Naive thymus-derived CD8-positive, alpha-beta T cell (primary cell): ENCODE measurements at regions not wholly inside any gene's neighbourhood (a gene's known extent, or its start where the extent isn't known, plus 50 kb on each side); places are given as distances from the start of the nearest gene placed in this dataset.
A peak's percentile ranks its signal among the peaks of the same experiment; 100 is the strongest.
"Not testable (repeated sequence)": the region's sequence is repeated elsewhere in the genome, so short reads cannot be mapped to it uniquely, and the experiment has no call there.

Experiments used
- ATAC-seq, 2 donors: fragments of 150-1000 bp; cut with Tn5 transposase in 1 of 2; sonication (Bioruptor Pico), chemical (Tn5 transposase) in 1 of 2; 1 replicate in 1 of 2; 2 replicates in 1 of 2; pipeline ENCODE4 v1.10.0; 2021; ENCODE audit warnings: mild to moderate bottlenecking in 2 of 2, moderate library complexity in 2 of 2
- POLR2A ChIA-PET: fragments of 350-600 bp; sonication (Branson Sonifier 250); formaldehyde crosslinking; loops from one replicate; lab custom pipeline; 2021; ENCODE audit warnings: antibody characterized with exemption; lab: Charles Lee
- DNase-seq, 10 donors: peaks; one replicate each; pipeline versions ENCODE4 v3.0.0 to v3.0.0-alpha.2; 2020 to 2022
- H3K27ac Mint-ChIP-seq, 10 donors: one replicate each; pipeline ENCODE4 v1.8.0; 2020 to 2022; ENCODE audit warnings: mild to moderate bottlenecking in 10 of 10, mixed read lengths in 10 of 10, moderate library complexity in 4 of 10, inconsistent platforms in 1 of 10
- H3K27me3 Mint-ChIP-seq, 5 donors: one replicate each; pipeline ENCODE4 v1.8.0; 2021 to 2022; ENCODE audit warnings: mixed read lengths in 5 of 5
- H3K36me3 Mint-ChIP-seq, 3 donors: one replicate each; pipeline ENCODE4 v1.8.0; 2020 to 2022; ENCODE audit warnings: mixed read lengths in 3 of 3, mild to moderate bottlenecking in 2 of 3, inconsistent platforms in 1 of 3
- H3K4me1 Mint-ChIP-seq, 4 donors: one replicate each; pipeline ENCODE4 v1.8.0; 2021 to 2022; ENCODE audit warnings: mixed read lengths in 4 of 4
- H3K4me3 Mint-ChIP-seq, 10 donors: one replicate each; pipeline ENCODE4 v1.8.0; 2020 to 2022; ENCODE audit warnings: mild to moderate bottlenecking in 10 of 10, mixed read lengths in 10 of 10, moderate library complexity in 6 of 10, inconsistent platforms in 1 of 10
- H3K9me3 Mint-ChIP-seq, 9 donors: one replicate each; pipeline ENCODE4 v1.8.0; 2020 to 2022; ENCODE audit warnings: mixed read lengths in 9 of 9, mild to moderate bottlenecking in 3 of 9, inconsistent platforms in 1 of 9, moderate library complexity in 1 of 9

DNA sequence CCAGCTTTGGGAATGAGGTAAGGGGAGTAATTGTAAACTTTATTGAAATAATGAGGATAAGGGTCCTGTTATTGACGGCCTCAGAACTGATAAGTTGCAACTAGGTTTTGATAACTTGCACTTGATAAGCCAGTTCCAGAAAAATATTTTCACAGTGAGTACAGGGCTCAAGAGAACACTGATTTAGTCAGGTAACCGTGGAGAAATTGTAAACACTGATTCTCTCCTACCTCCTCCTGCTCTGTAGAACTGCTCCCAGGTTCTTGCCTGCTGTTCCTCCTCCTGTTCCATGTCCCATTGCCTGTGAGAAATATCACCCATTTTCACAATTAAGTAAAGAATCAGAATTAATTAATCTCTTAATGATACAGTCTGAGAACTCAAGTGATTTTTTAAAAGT, 55.0 kb upstream of the CXXC4 start:
- no peaks in the 10 kb centered on the region for H3K27me3 Mint-ChIP-seq
- no peak for DNase-seq
- H3K36me3 Mint-ChIP-seq: no peaks in the 10 kb centered on the region
- no peak overlapping the region for H3K27ac Mint-ChIP-seq
- POLR2A ChIA-PET: no interaction called here
- no peaks in the 10 kb centered on the region for H3K4me1 Mint-ChIP-seq
- no peak overlapping the region for H3K4me3 Mint-ChIP-seq
- ATAC-seq: no peak
- H3K9me3 Mint-ChIP-seq: peaks cover 0 to under 1% (median 0%) of the 10 kb centered on the region in 9 donors

DNA sequence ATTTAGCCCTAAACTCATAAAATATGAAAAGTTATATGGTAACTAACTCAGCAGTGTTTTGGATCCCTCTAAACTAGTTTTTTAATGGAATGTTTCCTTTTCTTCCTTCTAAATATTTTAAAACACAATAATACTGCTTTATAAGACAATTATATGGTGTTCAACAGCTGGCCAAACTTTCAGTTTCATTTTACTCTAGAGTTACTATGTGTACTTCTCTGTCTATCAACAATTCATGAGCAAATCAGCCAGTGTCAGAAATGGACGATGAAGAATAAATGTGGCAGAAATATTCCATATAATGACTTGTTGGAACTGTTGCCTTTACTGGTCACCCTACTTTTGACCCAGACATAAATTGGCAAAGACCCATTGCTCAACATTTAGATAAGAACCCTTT, 64.8 kb upstream of the CXXC4 start:
- ATAC-seq: no peak
- Mint-ChIP-seq H3K4me3 (no peak overlapping the region), H3K27ac (no peak overlapping the region), H3K27me3 (peaks cover 0 to 5% (median 0%) of the 10 kb centered on the region in 5 donors), H3K4me1 (peaks cover 0 to 5% (median 0%) of the 10 kb centered on the region in 4 donors), H3K9me3 (peaks cover 0 to 9% (median 2%) of the 10 kb centered on the region in 9 donors), H3K36me3 (no peaks in the 10 kb centered on the region)
- POLR2A ChIA-PET: no interaction called here
- DNase-seq: no peak

DNA sequence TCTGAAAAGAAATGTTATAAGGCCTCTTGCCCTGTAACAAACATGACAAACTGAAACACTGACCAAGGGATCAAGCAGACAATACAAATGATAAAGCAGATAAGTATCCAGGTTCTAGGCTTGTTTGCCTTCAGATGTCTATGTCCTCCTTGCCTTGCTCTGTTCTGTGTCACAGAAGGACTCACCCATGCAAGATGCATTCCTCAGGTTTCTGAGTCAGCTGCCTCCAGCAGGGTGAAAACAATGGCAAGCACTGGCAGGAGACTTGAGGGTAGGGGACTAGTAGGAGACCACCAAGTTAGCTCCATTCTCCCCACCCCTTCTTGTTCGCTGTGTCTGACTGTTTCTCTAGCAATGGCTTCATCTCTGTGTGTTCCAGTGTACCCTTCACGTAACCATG, 76.6 kb upstream of the CXXC4 start:
- DNase-seq (no peak), ATAC-seq (no peak)
- H3K27ac Mint-ChIP-seq: no peak overlapping the region
- H3K4me3 Mint-ChIP-seq: no peak overlapping the region
- H3K36me3 Mint-ChIP-seq: no peaks in the 10 kb centered on the region
- H3K9me3 Mint-ChIP-seq: peaks cover 0 to 10% (median 0%) of the 10 kb centered on the region in 9 donors
- POLR2A ChIA-PET: no interaction called here
- H3K4me1 Mint-ChIP-seq: no peaks in the 10 kb centered on the region
- peaks cover 0 to 18% (median 5%) of the 10 kb centered on the region in 5 donors for H3K27me3 Mint-ChIP-seq

DNA sequence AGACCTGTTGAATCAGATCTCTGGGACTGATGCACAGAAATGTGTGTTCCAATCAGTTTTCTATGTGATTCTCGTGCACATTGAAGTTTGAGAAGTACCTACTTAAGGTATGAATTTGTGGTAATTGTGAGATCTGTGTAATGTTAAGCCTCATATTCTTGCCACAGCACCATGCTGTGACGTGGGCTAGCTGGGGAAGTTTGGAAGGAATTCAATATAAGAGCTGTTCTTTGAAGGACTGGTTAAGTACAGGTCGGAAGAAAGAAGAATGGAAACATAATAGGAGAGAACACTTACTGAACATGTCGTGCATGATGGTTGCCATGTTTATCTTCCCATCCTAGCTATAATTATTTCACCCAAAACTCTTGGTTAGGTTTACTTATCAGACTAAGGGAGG, 79.7 kb upstream of the CXXC4 start:
- DNase-seq (no peak), ATAC-seq (no peak)
- H3K4me3 Mint-ChIP-seq: no peak overlapping the region
- no peak overlapping the region for H3K27ac Mint-ChIP-seq
- no peaks in the 10 kb centered on the region for H3K36me3 Mint-ChIP-seq
- H3K4me1 Mint-ChIP-seq: no peaks in the 10 kb centered on the region
- peaks cover 0 to 8% (median 2%) of the 10 kb centered on the region in 5 donors for H3K27me3 Mint-ChIP-seq
- POLR2A ChIA-PET: no interaction called here
- peaks cover 0 to 2% (median 0%) of the 10 kb centered on the region in 9 donors for H3K9me3 Mint-ChIP-seq

DNA sequence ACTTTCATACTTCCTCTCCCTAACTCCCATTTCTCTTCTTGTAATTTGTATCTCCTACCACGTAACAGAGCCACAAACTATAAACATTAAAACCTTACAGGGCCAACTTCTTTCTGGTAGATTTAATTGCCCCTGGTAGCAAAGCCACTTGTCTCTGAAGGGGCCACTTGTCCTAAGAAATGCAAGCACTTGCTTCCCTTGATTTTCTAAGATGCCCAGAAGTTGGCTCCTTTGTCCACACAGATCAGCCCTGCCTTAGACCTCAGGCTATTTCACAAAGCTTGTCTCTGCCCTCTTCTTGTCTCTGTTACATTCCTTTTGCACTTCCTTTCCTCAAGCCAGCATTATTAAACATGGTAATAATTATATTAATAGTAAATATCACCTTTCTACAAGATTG, 80.6 kb upstream of the CXXC4 start:
- no peak for ATAC-seq
- POLR2A ChIA-PET: no interaction called here
- Mint-ChIP-seq H3K27me3 (peaks cover 0 to 4% (median 2%) of the 10 kb centered on the region in 5 donors), H3K27ac (no peak overlapping the region), H3K4me1 (no peaks in the 10 kb centered on the region), H3K9me3 (peaks cover 0 to 2% (median 0%) of the 10 kb centered on the region in 9 donors), H3K4me3 (no peak overlapping the region), H3K36me3 (no peaks in the 10 kb centered on the region)
- no peak for DNase-seq

DNA sequence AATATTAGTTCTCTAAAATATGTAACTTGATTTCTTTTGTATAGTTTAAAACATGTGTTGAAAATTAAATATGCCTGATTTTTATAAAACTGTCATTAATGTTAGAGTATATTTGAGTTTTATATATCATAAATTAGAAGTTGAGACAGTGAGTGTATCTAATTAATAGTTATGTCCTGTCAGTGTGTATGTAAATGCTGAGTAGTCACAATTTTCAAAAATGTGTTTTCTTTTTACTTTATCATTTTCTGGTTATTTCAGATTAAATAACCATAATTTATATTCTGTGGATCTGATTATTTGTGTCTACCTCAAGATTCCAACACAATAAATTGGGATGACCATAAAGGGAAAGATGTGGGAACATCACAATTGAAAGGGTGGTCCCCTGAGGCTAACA, 82.7 kb upstream of the CXXC4 start:
- H3K4me1 Mint-ChIP-seq: no peaks in the 10 kb centered on the region
- no peaks in the 10 kb centered on the region for H3K9me3 Mint-ChIP-seq
- POLR2A ChIA-PET: no interaction called here
- H3K4me3 Mint-ChIP-seq: no peak overlapping the region
- no peak for DNase-seq
- ATAC-seq: no peak
- H3K36me3 Mint-ChIP-seq: no peaks in the 10 kb centered on the region
- peaks cover 0 to 4% (median 1%) of the 10 kb centered on the region in 5 donors for H3K27me3 Mint-ChIP-seq
- H3K27ac Mint-ChIP-seq: no peak overlapping the region

DNA sequence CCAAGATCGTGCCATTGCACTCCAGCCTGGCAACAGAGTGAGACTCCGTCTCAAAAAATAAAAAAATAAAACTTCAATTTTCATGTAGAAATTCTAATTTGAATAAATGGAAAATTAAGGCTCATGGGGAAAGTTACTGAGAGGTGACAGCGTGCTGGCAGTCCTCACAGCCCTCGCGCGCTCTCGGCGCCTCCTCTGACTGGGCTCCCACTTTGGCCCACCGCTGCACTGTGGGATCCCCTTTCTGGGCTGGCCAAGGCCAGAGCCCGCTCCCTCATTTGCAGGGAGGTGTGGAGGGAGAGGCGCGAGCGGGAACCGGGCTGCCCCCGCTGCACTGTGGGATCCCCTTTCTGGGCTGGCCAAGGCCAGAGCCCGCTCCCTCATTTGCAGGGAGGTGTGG, 86.8 kb upstream of the CXXC4 start:
- ATAC-seq, H3K36me3 Mint-ChIP-seq, POLR2A ChIA-PET, H3K4me1 Mint-ChIP-seq, H3K27ac Mint-ChIP-seq, H3K4me3 Mint-ChIP-seq, DNase-seq, H3K9me3 Mint-ChIP-seq, H3K27me3 Mint-ChIP-seq: not testable (repeated sequence)

DNA sequence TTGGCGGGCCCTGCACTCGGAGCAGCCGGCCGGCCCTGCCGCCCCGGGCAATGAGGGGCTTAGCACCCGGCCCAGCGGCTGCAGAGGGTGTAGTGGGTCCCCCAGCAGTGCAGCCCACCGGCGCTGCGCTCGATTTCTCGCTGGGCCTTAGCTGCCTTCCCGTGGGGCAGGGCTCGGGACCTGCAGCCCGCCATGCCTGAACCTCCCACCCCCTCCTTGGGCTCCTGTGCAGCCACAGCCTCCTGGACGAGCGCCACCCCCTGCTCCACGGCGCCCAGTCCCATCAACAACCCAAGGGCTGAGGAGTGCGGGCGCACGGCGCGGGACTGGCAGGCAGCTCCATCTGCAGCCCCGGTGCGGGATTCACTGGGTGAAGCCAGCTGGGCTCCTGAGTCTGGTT, 87.4 kb upstream of the CXXC4 start:
- H3K9me3 Mint-ChIP-seq, POLR2A ChIA-PET, DNase-seq, ATAC-seq, H3K4me3 Mint-ChIP-seq, H3K4me1 Mint-ChIP-seq, H3K36me3 Mint-ChIP-seq, H3K27ac Mint-ChIP-seq: not testable (repeated sequence)
- H3K27me3 Mint-ChIP-seq: peaks cover 0 to 11% (median 0%) of the 10 kb centered on the region in 5 donors

DNA sequence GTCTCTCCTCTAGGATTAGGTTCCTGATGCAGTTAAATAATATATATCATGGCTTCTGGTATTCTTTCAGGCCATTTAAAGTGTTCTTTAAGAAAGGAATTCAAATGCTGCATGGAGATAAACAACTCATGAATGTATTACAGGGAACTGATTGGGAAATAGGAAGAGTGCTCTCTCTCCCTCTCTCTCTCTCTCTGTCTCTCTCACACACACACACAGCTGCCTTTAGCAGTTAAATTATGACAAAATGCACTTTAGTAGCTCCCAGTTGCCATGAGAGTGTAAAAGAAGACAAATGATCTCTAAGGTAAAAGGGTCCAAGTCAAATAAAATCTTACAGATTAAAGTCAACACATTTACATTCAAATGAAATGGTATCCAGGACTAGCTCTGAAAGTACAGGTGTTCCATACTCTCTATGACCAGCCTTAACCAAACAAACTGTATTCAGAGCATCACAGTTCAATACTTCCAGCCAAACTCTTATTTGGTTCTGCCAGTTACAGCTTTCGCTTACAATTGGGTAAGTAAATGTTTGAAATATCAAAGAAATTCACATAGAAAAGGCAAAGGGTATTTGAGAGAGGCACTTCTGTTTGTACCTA, 94.7 kb upstream of the CXXC4 start:
- ATAC-seq (no peak), DNase-seq (no peak)
- Mint-ChIP-seq H3K4me3 (no peak overlapping the region), H3K4me1 (peaks cover 0 to 10% (median 3%) of the 10 kb centered on the region in 4 donors), H3K27ac (no peak overlapping the region), H3K27me3 (peaks cover 0 to 18% (median 1%) of the 10 kb centered on the region in 5 donors), H3K9me3 (no peaks in the 10 kb centered on the region), H3K36me3 (no peaks in the 10 kb centered on the region)
- POLR2A ChIA-PET: no interaction called here

DNA sequence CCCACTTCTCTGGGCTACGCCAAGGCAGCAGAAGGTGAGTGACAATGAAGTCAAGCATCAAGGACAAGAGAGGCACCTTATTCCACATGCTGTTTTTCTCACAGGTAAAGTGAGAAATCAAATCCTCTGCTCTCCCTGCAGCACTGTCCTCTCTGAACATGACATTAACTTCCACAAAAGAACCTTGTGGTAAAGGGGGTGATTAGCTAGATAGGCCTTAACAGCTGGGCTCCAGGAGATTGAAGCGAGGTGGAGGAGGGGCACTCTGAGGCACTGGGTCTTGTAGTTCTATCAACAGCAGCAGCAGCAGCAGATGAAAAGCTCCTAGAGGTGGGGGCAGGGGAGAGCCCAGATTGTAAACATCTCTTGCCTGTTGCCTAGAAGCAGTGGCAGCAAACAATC, 96.8 kb upstream of the CXXC4 start:
- no peak overlapping the region for H3K4me3 Mint-ChIP-seq
- H3K9me3 Mint-ChIP-seq: no peaks in the 10 kb centered on the region
- DNase-seq (no peak), ATAC-seq (no peak)
- no peaks in the 10 kb centered on the region for H3K36me3 Mint-ChIP-seq
- H3K4me1 Mint-ChIP-seq: peaks cover 0 to 10% (median 3%) of the 10 kb centered on the region in 4 donors
- POLR2A ChIA-PET: no interaction called here
- peaks cover 0 to 18% (median 1%) of the 10 kb centered on the region in 5 donors for H3K27me3 Mint-ChIP-seq
- H3K27ac Mint-ChIP-seq: no peak overlapping the region

DNA sequence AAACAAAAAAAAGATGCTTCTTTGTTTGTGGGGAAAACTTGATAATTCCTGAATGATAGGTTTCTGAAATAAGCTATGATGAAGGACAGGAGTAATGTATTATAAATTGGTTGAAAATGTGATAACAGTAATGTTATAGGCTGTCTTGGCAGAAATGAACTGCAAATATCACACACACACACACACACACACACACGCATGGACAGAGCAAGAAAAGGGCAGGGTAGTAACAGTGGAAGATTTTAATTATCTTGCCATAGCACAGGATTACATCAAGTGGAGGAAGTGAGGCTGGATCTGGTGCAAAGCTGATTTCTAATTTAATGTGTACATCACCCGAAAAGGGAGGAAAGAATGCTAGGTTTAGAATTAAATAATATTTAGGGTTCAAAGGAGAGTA, 97.5 kb upstream of the CXXC4 start:
- Mint-ChIP-seq H3K27ac (no peak overlapping the region), H3K9me3 (no peaks in the 10 kb centered on the region), H3K36me3 (no peaks in the 10 kb centered on the region), H3K4me1 (peaks cover 0 to 10% (median 3%) of the 10 kb centered on the region in 4 donors), H3K4me3 (no peak overlapping the region), H3K27me3 (peaks cover 0 to 14% (median 0%) of the 10 kb centered on the region in 5 donors)
- ATAC-seq (no peak), DNase-seq (no peak)
- POLR2A ChIA-PET: no interaction called here

DNA sequence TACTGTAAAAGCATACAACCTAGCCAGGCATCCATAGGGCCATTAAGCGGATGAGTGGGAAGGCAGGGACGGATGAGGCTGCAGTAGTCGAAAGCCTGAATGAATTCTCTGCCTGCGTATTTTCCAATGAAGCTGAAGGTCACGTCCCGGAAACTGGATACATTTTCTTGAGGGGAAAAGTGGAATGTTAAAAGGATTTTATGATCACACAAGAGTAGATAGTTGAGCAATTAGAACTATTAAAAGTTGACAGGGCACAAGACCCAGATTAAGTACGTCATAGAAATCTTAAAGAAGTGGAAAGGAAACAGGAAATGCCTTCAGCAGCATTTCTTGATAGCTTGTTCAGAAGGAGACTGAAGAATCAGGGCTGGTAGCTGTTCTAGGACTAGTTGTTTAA, 98.3 kb upstream of the CXXC4 start:
- peak overlapping the region in 1 of 10 donors; percentile 33 for H3K27ac Mint-ChIP-seq
- ATAC-seq (no peak), DNase-seq (no peak)
- POLR2A ChIA-PET: no interaction called here
- H3K4me1 Mint-ChIP-seq: peaks cover 0 to 10% (median 3%) of the 10 kb centered on the region in 4 donors
- H3K36me3 Mint-ChIP-seq: no peaks in the 10 kb centered on the region
- H3K4me3 Mint-ChIP-seq: peak overlapping the region in 6 of 10 donors; percentile 0 to 73 (median 52)
- H3K27me3 Mint-ChIP-seq: peaks cover 0 to 10% (median 0%) of the 10 kb centered on the region in 5 donors
- H3K9me3 Mint-ChIP-seq: no peaks in the 10 kb centered on the region

DNA sequence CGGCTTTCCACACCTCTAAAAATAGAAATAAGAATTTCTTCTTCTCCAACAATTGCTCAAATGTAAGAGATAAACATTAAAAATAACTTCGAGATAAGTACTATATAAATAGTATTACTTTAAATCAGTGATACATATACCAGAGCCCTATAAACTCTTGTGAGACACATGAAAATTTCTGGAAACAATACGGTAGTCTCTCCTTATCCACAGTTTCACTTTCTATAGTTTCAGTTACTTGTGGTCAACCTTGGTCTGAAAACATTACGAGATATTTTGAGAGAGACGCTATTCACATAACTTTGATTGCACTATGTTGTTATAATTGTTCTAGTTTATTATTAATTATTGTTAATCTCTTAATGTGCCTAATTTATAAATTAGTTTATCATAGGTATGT, 101.5 kb upstream of the CXXC4 start:
- no peak for ATAC-seq

DNA sequence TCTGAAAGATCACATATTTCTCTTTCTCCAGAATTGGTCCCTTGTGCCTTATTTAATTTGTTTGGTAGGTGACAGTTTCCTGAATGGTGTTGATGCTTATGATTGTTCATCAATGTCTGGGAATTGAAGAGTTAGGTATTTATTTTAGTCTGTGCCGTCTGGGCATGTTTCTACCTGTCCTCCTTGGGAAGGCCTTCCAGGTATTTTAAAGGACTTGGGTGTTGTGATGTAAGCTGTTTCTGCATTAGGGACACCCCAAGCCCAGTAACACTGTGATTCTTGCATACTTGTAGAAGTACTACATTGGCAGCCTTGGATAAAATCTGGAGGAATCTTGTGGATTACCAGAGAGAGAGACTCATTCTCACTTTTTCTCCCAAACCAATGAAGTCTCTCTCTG, 120.8 kb upstream of the CXXC4 start:
- Mint-ChIP-seq H3K36me3 (no peaks in the 10 kb centered on the region), H3K4me3 (no peak overlapping the region), H3K4me1 (no peaks in the 10 kb centered on the region), H3K9me3 (peaks cover 0 to 11% (median 7%) of the 10 kb centered on the region in 9 donors), H3K27ac (no peak overlapping the region), H3K27me3 (peaks cover 1 to 9% (median 6%) of the 10 kb centered on the region in 5 donors)
- POLR2A ChIA-PET: no interaction called here
- ATAC-seq (no peak), DNase-seq (no peak)

More for the DNA sequence above, 101.5 kb upstream of the CXXC4 start:
- no peak for DNase-seq
- H3K27ac Mint-ChIP-seq: no peak overlapping the region
- H3K4me1 Mint-ChIP-seq: peaks cover 0 to 10% (median 3%) of the 10 kb centered on the region in 4 donors
- POLR2A ChIA-PET: no interaction called here
- H3K9me3 Mint-ChIP-seq: peaks cover 0 to 3% (median 0%) of the 10 kb centered on the region in 9 donors
- no peak overlapping the region for H3K4me3 Mint-ChIP-seq
- no peaks in the 10 kb centered on the region for H3K27me3 Mint-ChIP-seq
- no peaks in the 10 kb centered on the region for H3K36me3 Mint-ChIP-seq
